ENCODE measurements at regions not wholly inside any gene's neighbourhood (a gene's known extent, or its start where the extent isn't known, plus 50 kb on each side); places are given as distances from the start of the nearest gene placed in this dataset.
"Not testable (repeated sequence)": the region's sequence is repeated elsewhere in the genome, so short reads cannot be mapped to it uniquely, and the experiment has no call there.

DNA sequence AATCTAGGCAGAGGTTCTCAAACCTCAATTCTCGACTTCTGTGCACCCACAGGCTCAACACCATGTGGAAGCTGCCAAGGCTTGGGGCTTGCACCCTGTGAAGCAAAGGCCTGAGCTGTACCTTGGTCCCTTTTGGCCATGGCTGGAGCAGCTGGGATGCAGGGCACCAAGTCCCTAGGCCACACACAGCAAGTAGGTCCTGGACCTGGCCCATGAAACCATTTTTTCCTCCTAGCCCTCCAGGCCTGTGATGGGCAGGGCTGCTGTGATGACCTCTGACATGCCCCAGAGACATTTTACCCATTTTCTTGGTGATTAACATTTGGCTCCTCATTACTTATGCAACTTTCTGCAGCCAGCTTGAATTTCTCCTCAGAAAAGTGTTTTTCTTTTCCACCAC is 146.7 kb downstream of the RASEF start:
- DNase-seq: not testable (repeated sequence)

DNA sequence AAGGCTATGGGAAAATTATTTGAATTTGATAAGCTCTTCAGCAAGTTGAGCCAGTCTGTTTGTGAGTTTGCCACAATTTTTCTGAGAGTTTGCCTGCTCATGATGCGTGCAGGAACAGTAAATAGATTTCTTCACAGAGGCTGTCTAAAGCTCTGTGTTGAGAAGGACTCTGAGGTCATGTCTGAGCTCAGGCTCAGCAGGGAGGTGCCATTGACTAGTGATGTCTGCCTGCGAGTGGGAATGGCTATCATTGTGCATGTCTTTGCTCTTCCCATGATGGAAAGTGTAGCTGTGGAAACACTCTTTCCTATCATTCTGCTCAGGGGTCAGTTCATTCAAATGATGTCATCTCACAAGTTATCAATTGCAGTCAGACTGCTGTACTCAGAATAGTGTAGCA is 142.8 kb downstream of the RASEF start:
- no peak for DNase-seq

GRCh38 chr9:82922686-82923085 is 140.3 kb downstream of the RASEF start:
- DNase-seq: no peak

DNA sequence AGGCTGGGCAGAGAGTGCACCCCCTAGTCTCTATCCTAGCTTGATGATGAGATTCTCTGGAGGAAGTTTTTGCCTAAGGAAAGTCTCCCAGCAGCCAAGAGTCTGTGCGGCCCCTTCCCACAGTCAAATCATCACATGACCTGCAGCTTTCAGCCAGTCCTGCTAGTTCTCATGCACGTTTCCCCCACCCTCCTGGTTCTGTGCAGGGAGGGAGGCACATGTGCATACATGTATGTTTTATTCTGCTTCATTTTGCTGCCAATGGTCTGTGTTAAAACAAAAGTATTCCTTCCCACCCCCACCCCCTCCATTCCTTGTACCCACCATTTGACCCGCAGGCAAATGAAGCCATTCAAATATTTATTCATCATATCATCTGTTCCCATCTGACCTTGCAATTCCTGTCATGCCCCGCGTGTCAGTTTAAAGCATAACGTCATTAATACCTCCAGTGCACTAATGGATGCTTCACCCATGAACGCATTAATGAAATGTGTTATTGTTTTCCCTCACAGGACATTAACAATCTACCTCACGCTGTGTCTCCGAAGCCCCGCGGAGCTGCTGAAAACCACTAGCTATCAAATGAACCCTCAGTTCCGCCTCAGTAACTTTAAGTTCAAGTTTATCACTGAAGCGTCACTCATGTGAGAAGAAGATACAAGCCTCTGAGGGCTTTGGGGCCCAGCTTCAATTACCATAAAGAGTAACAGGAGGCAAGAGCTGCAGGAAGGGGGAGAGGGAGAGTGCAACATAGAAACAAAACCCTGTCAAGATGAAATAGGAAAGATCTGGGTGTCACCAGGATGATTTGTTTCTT is 139.6 kb downstream of the RASEF start:
- no peak for DNase-seq

GRCh38 chr9:82923912-82924605 is 138.9 kb downstream of the RASEF start:
- no peak for DNase-seq

All from skin of body (tissue), 1 donor.